ENCODE measurements at regions not wholly inside any gene's neighbourhood (a gene's known extent, or its start where the extent isn't known, plus 50 kb on each side); places are given as distances from the start of the nearest gene placed in this dataset.

DNA sequence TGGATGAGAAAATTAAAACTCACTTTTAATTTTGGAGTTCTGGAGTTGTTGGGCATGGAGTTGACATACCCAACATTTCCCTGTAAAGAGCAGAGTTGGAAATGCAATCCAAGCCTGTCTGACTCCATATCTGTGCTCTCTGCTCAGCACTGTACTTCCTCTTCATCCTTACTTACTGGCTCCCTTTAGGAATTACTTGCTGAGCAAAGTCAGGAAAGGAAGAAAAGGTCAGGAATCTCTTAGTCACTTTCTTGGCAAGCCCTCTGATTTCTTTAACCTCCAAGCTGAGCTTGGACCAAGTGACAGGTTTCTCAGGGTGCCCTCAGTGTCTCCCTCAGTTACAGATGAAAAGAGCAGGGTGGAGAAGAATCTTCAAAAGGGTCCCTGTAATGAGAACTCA lies 501.5 kb downstream of the ZIC3 start:
- no peaks in the 10 kb centered on the region for H4K20me1 ChIP-seq (ENCODE audit: insufficient read depth)
- ChIA-PET CTCF (no interaction called here), RAD21 (ENCODE audit: low non-redundant PET in 1 of 2, low total read pairs in 2 of 2, uncharacterized antibody in 2 of 2, unreplicated experiment in 2 of 2) (no interaction called here), POLR2A (no interaction called here)
- no peaks in the 10 kb centered on the region for H3K4me1 ChIP-seq (ENCODE audit: control insufficient read depth in 1 of 2, insufficient read depth in 2 of 2, low read length in 2 of 2)
- no peak overlapping the region for H3K4me3 ChIP-seq (replicated peaks in 1 of 2; ENCODE audit: low read depth in 1 of 2, low read length in 2 of 2)
- DNase-seq (ENCODE audit: low read depth, low spot score) (no peak), ATAC-seq (no peak)
- BruUV-seq (replicated peaks): no TSS peak
- no peaks in the 10 kb centered on the region for H3K27me3 ChIP-seq (ENCODE audit: insufficient read depth, low read length)
- H3K36me3 ChIP-seq (ENCODE audit: control insufficient read depth in 1 of 2, insufficient read depth in 2 of 2, low read length in 2 of 2): no peaks in the 10 kb centered on the region
- H3K9me2 ChIP-seq (ENCODE audit: insufficient read depth): no peaks in the 10 kb centered on the region
- no peak overlapping the region for H3K4me2 ChIP-seq (ENCODE audit: low read length)
- no peaks in the 10 kb centered on the region for H3K79me2 ChIP-seq (ENCODE audit: insufficient read depth, low read length)
- no peak overlapping the region for H3K9ac ChIP-seq (ENCODE audit: low read length)
- H3K9me3 ChIP-seq (ENCODE audit: control insufficient read depth in 1 of 2, insufficient read depth in 1 of 2, low read depth in 1 of 2, low read length in 2 of 2): no peaks in the 10 kb centered on the region
- H3K27ac ChIP-seq (ENCODE audit: low read depth, low read length): no peak overlapping the region
- no peak for TF ChIP-seq POLR2A (IDR thresholded peaks at IDR 0.05; ENCODE audit: borderline replicate concordance, extremely low read depth, insufficient read depth, insufficient read length)
- no peak for TF ChIP-seq ZNF274 (IDR thresholded peaks at IDR 0.05; ENCODE audit: low read depth, low read length)
- no peak for TF ChIP-seq ZFX (IDR thresholded peaks at IDR 0.05)
- TF ChIP-seq ELF1 (IDR thresholded peaks at IDR 0.05; ENCODE audit: borderline replicate concordance, low read depth): no peak
- TF ChIP-seq EZH2 (IDR thresholded peaks at IDR 0.05): no peak
- TF ChIP-seq POLR2AphosphoS5 (IDR thresholded peaks at IDR 0.05; ENCODE audit: low read depth, low read length): no peak
- TF ChIP-seq, protein P1, sequence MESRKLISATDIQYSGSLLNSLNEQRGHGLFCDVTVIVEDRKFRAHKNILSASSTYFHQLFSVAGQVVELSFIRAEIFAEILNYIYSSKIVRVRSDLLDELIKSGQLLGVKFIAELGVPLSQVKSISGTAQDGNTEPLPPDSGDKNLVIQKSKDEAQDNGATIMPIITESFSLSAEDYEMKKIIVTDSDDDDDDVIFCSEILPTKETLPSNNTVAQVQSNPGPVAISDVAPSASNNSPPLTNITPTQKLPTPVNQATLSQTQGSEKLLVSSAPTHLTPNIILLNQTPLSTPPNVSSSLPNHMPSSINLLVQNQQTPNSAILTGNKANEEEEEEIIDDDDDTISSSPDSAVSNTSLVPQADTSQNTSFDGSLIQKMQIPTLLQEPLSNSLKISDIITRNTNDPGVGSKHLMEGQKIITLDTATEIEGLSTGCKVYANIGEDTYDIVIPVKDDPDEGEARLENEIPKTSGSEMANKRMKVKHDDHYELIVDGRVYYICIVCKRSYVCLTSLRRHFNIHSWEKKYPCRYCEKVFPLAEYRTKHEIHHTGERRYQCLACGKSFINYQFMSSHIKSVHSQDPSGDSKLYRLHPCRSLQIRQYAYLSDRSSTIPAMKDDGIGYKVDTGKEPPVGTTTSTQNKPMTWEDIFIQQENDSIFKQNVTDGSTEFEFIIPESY (IDR thresholded peaks at IDR 0.05; ENCODE audit: extremely low read depth, insufficient replicate concordance, low read length): no peak
- no peak for TF ChIP-seq FOSL1 (IDR thresholded peaks at IDR 0.05; ENCODE audit: low read depth)
- TF ChIP-seq TCF7L2 (IDR thresholded peaks at IDR 0.05; ENCODE audit: borderline replicate concordance, extremely low read depth, insufficient read depth, insufficient read length): no peak
- TF ChIP-seq JUND (IDR thresholded peaks at IDR 0.05): no peak
- TF ChIP-seq SIN3A (IDR thresholded peaks at IDR 0.05; ENCODE audit: low read depth): no peak
- no peak overlapping the region for H2AFZ ChIP-seq (ENCODE audit: low read depth, low read length, poor library complexity, severe bottlenecking)
- intact Hi-C loops (cut with micrococcal nuclease): no loop called here
